GM23338 (cell line): ENCODE measurements at regions not wholly inside any gene's neighbourhood (a gene's known extent, or its start where the extent isn't known, plus 50 kb on each side); places are given as distances from the start of the nearest gene placed in this dataset.

Experiments used
- ATAC-seq: fragments of 200-7000 bp; cut with Tn5 transposase; 3 replicates; pipeline ENCODE4 v1.9.1; 2020
- DNase-seq: peaks from one replicate; pipeline ENCODE4 v3.0.0-alpha.2; 2015; ENCODE audit warnings: low spot score
- H2AFZ ChIP-seq: fragments of 200-600 bp; sonication (generic); 2 replicates; pipeline ENCODE4 v1.8.0; 2016; ENCODE audit warnings: antibody characterized with exemption, mild to moderate bottlenecking, moderate library complexity
- H3F3A ChIP-seq: fragments of 200-600 bp; sonication (generic); replicated peaks from 2 replicates; pipeline ENCODE4 v1.8.0; 2017; ENCODE audit warnings: antibody characterized with exemption, mixed run types, low read depth
- H3K27ac ChIP-seq: fragments of 200-600 bp; sonication (generic); 2 replicates; pipeline ENCODE4 v1.6.1; 2016; ENCODE audit warnings: low read depth
- H3K27me3 ChIP-seq: fragments of 200-600 bp; sonication (generic); 2 replicates; pipeline ENCODE4 v1.8.0; 2016; ENCODE audit warnings: mild to moderate bottlenecking, mixed run types, moderate library complexity; ENCODE audit not compliant: insufficient read depth
- H3K36me3 ChIP-seq: fragments of 200-600 bp; sonication (generic); 2 replicates; pipeline ENCODE4 v1.8.0; 2016; ENCODE audit warnings: mild to moderate bottlenecking; ENCODE audit not compliant: insufficient read depth
- H3K4me1 ChIP-seq: fragments of 200-600 bp; sonication (generic); 2 replicates; pipeline ENCODE4 v1.8.0; 2016; ENCODE audit warnings: mild to moderate bottlenecking, moderate library complexity; ENCODE audit not compliant: insufficient read depth
- H3K4me2 ChIP-seq: fragments of 200-600 bp; sonication (generic); 2 replicates; pipeline ENCODE4 v1.7.1; 2017; ENCODE audit warnings: mixed run types
- H3K4me3 ChIP-seq: fragments of 200-600 bp; sonication (generic); 2 replicates; pipeline ENCODE4 v1.6.1; 2016; ENCODE audit warnings: mixed run types
- H3K79me2 ChIP-seq: fragments of 200-600 bp; sonication (generic); replicated peaks from 2 replicates; pipeline ENCODE4 v1.8.0; 2017; ENCODE audit warnings: mild to moderate bottlenecking; ENCODE audit not compliant: insufficient read depth
- H3K9me2 ChIP-seq: fragments of 200-600 bp; sonication (generic); 2 replicates; pipeline ENCODE4 v1.8.0; 2017; ENCODE audit not compliant: insufficient read depth
- H4K20me1 ChIP-seq: fragments of 200-600 bp; sonication (generic); replicated peaks from 2 replicates; pipeline ENCODE4 v1.8.0; 2017; ENCODE audit warnings: mild to moderate bottlenecking; ENCODE audit not compliant: insufficient read depth
- H3K27ac Mint-ChIP-seq: 2 replicates; pipeline ENCODE4 v1.8.0; 2020; ENCODE audit warnings: inconsistent platforms, mild to moderate bottlenecking, moderate library complexity, mixed read lengths
- H3K27me3 Mint-ChIP-seq: 3 replicates; pipeline ENCODE4 v1.8.0; 2022; ENCODE audit warnings: low read depth, mild to moderate bottlenecking, moderate library complexity, mixed read lengths, inconsistent platforms; ENCODE audit not compliant: insufficient read depth, poor library complexity
- H3K36me3 Mint-ChIP-seq: 3 replicates; pipeline ENCODE4 v1.8.0; 2021; ENCODE audit warnings: low read depth, mild to moderate bottlenecking, inconsistent platforms, moderate library complexity, mixed read lengths
- H3K4me1 Mint-ChIP-seq: 3 replicates; pipeline ENCODE4 v1.8.0; 2020; ENCODE audit warnings: mild to moderate bottlenecking, inconsistent platforms, mixed read lengths
- H3K4me3 Mint-ChIP-seq: 3 replicates; pipeline ENCODE4 v1.8.0; 2021; ENCODE audit warnings: moderate library complexity, mild to moderate bottlenecking, inconsistent platforms, mixed read lengths
- H3K9me3 Mint-ChIP-seq: 3 replicates; pipeline ENCODE4 v1.8.0; 2020; ENCODE audit warnings: moderate library complexity, mild to moderate bottlenecking, inconsistent platforms, mixed read lengths
- CREB1 ChIP-seq: fragments of 250-450 bp; sonication (Bioruptor Pico); IDR thresholded peaks from 2 replicates; pipeline ENCODE4 v1.5.0; 2020; ENCODE audit warnings: low read depth, mild to moderate bottlenecking, moderate library complexity
- EZH2 ChIP-seq: fragments of 200-600 bp; sonication (generic); IDR thresholded peaks from one replicate; pipeline ENCODE4 v1.8.0; 2017; ENCODE audit warnings: antibody characterized with exemption, mild to moderate bottlenecking, low read depth; ENCODE audit not compliant: unreplicated experiment
- EZH2phosphoT487 ChIP-seq: fragments of 200-600 bp; sonication (generic); IDR thresholded peaks from one replicate; pipeline ENCODE4 v1.8.1; 2018; ENCODE audit warnings: antibody characterized with exemption; ENCODE audit not compliant: unreplicated experiment
- JUNB ChIP-seq: IDR thresholded peaks from one replicate; pipeline ENCODE4 v1.6.1; 2016; ENCODE audit warnings: antibody characterized with exemption; ENCODE audit not compliant: unreplicated experiment
- NANOG ChIP-seq: IDR thresholded peaks from 2 replicates; pipeline ENCODE4 v1.6.1; 2016; ENCODE audit warnings: antibody characterized with exemption, borderline replicate concordance
- POLR2AphosphoS5 ChIP-seq: IDR thresholded peaks from 2 replicates; pipeline ENCODE4 v1.6.1; 2016; ENCODE audit warnings: antibody characterized with exemption, low read depth
- STAT1 ChIP-seq: IDR thresholded peaks from one replicate; pipeline ENCODE4 v1.6.1; 2016; ENCODE audit warnings: antibody characterized with exemption; ENCODE audit not compliant: unreplicated experiment
- ZNF331 ChIP-seq: fragments of 250-450 bp; sonication (Bioruptor Pico); IDR thresholded peaks from 2 replicates; pipeline ENCODE4 v1.5.0; 2020; ENCODE audit warnings: low read depth, mild to moderate bottlenecking, moderate library complexity
- TF ChIP-seq, protein P1 (sequence below): fragments of 250-450 bp; sonication (Bioruptor Pico); IDR thresholded peaks from 2 replicates; pipeline ENCODE4 v1.5.0; 2020; ENCODE audit warnings: mild to moderate bottlenecking, moderate library complexity
- TF ChIP-seq, protein P2 (sequence below): IDR thresholded peaks from 2 replicates; pipeline ENCODE4 v1.6.1; 2016; ENCODE audit warnings: antibody characterized with exemption
- TF ChIP-seq, protein P3 (sequence below): IDR thresholded peaks from one replicate; pipeline ENCODE4 v1.6.1; 2018; ENCODE audit warnings: antibody characterized with exemption; ENCODE audit not compliant: unreplicated experiment
- TF ChIP-seq, protein P4 (sequence below), 2 experiments: fragments of 200-600 bp in 1 of 2; sonication (generic) in 1 of 2; conservative IDR thresholded peaks; 2 replicates each; pipeline versions ENCODE4 v1.5.1 to v1.6.1; 2016 to 2017; ENCODE audit warnings: antibody characterized with exemption in 2 of 2, low read depth in 2 of 2, mild to moderate bottlenecking in 2 of 2, moderate library complexity in 1 of 2

DNA sequence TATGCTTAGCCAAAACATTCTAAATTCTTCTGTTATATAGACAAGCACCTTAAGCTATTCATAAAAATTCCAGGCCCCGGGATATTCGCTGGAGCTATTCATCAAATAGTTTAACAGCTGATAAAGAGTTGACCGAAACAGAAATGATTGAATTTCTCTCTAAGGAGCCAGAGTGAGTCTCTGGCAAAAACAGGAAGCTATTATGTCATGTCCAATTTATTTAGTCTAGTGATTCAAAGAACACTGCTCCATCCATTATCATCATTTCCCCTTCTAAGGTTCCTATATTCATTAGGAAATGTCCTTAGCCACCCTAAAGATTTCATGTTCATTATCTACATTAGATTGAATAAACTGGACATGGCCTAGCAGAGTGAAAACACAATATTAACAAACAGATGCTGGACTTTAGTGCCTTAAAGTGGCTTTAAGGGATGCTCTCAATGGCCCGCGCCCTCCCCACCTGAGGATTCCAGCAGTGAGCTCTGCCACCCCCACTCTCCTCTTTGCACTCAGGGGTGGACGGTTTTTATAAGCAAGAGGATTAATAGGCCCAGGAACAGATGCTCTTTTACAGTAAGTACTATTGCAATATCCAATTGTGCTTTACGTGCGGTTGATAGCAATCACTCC, 122.1 kb upstream of the RGS1 start (continued):
- TF ChIP-seq, protein P1, sequence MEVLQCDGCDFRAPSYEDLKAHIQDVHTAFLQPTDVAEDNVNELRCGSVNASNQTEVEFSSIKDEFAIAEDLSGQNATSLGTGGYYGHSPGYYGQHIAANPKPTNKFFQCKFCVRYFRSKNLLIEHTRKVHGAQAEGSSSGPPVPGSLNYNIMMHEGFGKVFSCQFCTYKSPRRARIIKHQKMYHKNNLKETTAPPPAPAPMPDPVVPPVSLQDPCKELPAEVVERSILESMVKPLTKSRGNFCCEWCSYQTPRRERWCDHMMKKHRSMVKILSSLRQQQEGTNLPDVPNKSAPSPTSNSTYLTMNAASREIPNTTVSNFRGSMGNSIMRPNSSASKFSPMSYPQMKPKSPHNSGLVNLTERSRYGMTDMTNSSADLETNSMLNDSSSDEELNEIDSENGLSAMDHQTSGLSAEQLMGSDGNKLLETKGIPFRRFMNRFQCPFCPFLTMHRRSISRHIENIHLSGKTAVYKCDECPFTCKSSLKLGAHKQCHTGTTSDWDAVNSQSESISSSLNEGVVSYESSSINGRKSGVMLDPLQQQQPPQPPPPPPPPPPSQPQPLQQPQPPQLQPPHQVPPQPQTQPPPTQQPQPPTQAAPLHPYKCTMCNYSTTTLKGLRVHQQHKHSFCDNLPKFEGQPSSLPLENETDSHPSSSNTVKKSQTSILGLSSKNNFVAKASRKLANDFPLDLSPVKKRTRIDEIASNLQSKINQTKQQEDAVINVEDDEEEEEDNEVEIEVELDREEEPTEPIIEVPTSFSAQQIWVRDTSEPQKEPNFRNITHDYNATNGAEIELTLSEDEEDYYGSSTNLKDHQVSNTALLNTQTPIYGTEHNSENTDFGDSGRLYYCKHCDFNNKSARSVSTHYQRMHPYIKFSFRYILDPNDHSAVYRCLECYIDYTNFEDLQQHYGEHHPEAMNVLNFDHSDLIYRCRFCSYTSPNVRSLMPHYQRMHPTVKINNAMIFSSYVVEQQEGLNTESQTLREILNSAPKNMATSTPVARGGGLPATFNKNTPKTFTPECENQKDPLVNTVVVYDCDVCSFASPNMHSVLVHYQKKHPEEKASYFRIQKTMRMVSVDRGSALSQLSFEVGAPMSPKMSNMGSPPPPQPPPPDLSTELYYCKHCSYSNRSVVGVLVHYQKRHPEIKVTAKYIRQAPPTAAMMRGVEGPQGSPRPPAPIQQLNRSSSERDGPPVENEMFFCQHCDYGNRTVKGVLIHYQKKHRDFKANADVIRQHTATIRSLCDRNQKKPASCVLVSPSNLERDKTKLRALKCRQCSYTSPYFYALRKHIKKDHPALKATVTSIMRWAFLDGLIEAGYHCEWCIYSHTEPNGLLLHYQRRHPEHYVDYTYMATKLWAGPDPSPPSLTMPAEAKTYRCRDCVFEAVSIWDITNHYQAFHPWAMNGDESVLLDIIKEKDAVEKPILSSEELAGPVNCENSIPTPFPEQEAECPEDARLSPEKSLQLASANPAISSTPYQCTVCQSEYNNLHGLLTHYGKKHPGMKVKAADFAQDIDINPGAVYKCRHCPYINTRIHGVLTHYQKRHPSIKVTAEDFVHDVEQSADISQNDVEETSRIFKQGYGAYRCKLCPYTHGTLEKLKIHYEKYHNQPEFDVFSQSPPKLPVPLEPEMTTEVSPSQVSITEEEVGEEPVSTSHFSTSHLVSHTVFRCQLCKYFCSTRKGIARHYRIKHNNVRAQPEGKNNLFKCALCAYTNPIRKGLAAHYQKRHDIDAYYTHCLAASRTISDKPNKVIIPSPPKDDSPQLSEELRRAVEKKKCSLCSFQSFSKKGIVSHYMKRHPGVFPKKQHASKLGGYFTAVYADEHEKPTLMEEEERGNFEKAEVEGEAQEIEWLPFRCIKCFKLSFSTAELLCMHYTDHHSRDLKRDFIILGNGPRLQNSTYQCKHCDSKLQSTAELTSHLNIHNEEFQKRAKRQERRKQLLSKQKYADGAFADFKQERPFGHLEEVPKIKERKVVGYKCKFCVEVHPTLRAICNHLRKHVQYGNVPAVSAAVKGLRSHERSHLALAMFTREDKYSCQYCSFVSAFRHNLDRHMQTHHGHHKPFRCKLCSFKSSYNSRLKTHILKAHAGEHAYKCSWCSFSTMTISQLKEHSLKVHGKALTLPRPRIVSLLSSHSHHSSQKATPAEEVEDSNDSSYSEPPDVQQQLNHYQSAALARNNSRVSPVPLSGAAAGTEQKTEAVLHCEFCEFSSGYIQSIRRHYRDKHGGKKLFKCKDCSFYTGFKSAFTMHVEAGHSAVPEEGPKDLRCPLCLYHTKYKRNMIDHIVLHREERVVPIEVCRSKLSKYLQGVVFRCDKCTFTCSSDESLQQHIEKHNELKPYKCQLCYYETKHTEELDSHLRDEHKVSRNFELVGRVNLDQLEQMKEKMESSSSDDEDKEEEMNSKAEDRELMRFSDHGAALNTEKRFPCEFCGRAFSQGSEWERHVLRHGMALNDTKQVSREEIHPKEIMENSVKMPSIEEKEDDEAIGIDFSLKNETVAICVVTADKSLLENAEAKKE, result no peak

DNA sequence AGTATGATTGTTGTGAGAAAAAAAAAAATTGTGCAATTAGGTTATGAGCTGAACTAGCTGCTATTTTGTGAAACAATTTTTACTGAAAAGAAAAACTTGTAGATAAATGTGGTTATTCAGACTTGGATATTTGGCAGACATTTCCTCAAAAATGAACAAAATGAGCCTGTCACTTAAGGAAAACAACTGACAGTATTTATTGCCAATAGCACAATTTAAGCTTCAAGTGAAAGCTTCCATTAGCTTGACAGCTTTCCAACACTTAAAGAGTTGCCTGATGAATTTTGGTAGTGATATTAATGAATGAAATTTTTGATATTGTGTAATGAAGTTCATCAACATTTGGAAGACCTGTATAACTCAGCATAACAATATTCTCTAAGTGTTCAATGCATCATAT, 116.1 kb upstream of the RGS1 start:
- no peaks in the 10 kb centered on the region for H3K9me3 Mint-ChIP-seq
- Histone ChIP-seq H3K79me2 (no peaks in the 10 kb centered on the region), H3K27me3 (no peaks in the 10 kb centered on the region), H4K20me1 (no peaks in the 10 kb centered on the region), H3K4me3 (no peak overlapping the region), H3F3A (no peaks in the 10 kb centered on the region), H3K4me2 (no peak overlapping the region), H3K27ac (no peak overlapping the region), H3K4me1 (no peaks in the 10 kb centered on the region), H3K36me3 (no peaks in the 10 kb centered on the region), H2AFZ (no peak overlapping the region), H3K9me2 (no peaks in the 10 kb centered on the region)
- H3K4me3 Mint-ChIP-seq, result no peak overlapping the region
- ATAC-seq (no peak), DNase-seq (no peak)
- no peaks in the 10 kb centered on the region for H3K36me3 Mint-ChIP-seq
- peaks cover 2% of the 10 kb centered on the region for H3K27me3 Mint-ChIP-seq
- H3K4me1 Mint-ChIP-seq, result no peaks in the 10 kb centered on the region
- no peak overlapping the region for H3K27ac Mint-ChIP-seq
- TF ChIP-seq, protein P2, sequence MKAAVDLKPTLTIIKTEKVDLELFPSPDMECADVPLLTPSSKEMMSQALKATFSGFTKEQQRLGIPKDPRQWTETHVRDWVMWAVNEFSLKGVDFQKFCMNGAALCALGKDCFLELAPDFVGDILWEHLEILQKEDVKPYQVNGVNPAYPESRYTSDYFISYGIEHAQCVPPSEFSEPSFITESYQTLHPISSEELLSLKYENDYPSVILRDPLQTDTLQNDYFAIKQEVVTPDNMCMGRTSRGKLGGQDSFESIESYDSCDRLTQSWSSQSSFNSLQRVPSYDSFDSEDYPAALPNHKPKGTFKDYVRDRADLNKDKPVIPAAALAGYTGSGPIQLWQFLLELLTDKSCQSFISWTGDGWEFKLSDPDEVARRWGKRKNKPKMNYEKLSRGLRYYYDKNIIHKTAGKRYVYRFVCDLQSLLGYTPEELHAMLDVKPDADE, result no peak
- TF ChIP-seq JUNB (no peak), POLR2AphosphoS5 (no peak), CREB1 (CRISPR knock-in tag) (no peak), EZH2phosphoT487 (no peak), NANOG (no peak), ZNF331 (CRISPR knock-in tag) (no peak), STAT1 (no peak), EZH2 (no peak)
- TF ChIP-seq, protein P3, sequence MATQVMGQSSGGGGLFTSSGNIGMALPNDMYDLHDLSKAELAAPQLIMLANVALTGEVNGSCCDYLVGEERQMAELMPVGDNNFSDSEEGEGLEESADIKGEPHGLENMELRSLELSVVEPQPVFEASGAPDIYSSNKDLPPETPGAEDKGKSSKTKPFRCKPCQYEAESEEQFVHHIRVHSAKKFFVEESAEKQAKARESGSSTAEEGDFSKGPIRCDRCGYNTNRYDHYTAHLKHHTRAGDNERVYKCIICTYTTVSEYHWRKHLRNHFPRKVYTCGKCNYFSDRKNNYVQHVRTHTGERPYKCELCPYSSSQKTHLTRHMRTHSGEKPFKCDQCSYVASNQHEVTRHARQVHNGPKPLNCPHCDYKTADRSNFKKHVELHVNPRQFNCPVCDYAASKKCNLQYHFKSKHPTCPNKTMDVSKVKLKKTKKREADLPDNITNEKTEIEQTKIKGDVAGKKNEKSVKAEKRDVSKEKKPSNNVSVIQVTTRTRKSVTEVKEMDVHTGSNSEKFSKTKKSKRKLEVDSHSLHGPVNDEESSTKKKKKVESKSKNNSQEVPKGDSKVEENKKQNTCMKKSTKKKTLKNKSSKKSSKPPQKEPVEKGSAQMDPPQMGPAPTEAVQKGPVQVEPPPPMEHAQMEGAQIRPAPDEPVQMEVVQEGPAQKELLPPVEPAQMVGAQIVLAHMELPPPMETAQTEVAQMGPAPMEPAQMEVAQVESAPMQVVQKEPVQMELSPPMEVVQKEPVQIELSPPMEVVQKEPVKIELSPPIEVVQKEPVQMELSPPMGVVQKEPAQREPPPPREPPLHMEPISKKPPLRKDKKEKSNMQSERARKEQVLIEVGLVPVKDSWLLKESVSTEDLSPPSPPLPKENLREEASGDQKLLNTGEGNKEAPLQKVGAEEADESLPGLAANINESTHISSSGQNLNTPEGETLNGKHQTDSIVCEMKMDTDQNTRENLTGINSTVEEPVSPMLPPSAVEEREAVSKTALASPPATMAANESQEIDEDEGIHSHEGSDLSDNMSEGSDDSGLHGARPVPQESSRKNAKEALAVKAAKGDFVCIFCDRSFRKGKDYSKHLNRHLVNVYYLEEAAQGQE, result no peak
- TF ChIP-seq, protein P4, sequence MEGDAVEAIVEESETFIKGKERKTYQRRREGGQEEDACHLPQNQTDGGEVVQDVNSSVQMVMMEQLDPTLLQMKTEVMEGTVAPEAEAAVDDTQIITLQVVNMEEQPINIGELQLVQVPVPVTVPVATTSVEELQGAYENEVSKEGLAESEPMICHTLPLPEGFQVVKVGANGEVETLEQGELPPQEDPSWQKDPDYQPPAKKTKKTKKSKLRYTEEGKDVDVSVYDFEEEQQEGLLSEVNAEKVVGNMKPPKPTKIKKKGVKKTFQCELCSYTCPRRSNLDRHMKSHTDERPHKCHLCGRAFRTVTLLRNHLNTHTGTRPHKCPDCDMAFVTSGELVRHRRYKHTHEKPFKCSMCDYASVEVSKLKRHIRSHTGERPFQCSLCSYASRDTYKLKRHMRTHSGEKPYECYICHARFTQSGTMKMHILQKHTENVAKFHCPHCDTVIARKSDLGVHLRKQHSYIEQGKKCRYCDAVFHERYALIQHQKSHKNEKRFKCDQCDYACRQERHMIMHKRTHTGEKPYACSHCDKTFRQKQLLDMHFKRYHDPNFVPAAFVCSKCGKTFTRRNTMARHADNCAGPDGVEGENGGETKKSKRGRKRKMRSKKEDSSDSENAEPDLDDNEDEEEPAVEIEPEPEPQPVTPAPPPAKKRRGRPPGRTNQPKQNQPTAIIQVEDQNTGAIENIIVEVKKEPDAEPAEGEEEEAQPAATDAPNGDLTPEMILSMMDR (conservative IDR thresholded peaks at IDR 0.05; ENCODE audit: low read depth in 2 of 2), result no peak
